ENCODE measurements at regions not wholly inside any gene's neighbourhood (a gene's known extent, or its start where the extent isn't known, plus 50 kb on each side); places are given as distances from the start of the nearest gene placed in this dataset.

GRCh38 chr21:36535618-36536241 lies 55.8 kb upstream of the CLDN14 start:
- Histone ChIP-seq H3K4me3 (ENCODE audit: low read length in 3 of 3) (no peak overlapping the region), H3K36me3 (ENCODE audit: control insufficient read depth in 2 of 3, insufficient read depth in 3 of 3, low read length in 3 of 3) (no peaks in the 10 kb centered on the region), H3K27me3 (ENCODE audit: control insufficient read depth, insufficient read depth, low read length) (no peaks in the 10 kb centered on the region), H3K9ac (ENCODE audit: low read length in 3 of 3) (no peak overlapping the region), H3K9me3 (ENCODE audit: control insufficient read depth in 2 of 3, insufficient read depth in 1 of 3, low read length in 3 of 3) (no peaks in the 10 kb centered on the region), H3K27ac (ENCODE audit: low read depth in 2 of 2, low read length in 2 of 2) (no peak overlapping the region), H3K4me1 (ENCODE audit: control insufficient read depth in 2 of 3, insufficient read depth in 2 of 3, low read depth in 1 of 3, low read length in 3 of 3) (peaks cover 0 to 2% (median 0%) of the 10 kb centered on the region in 3 donors)
- intact Hi-C loops (cut with DNase I), result no loop called here
- peak in 2 of 5 donors; percentile 18 to 22 for DNase-seq
- TF ChIP-seq CTCF (IDR thresholded peaks at IDR 0.05; ENCODE audit: borderline replicate concordance, extremely low read depth, insufficient read depth), result no peak
- FAIRE-seq, result no peak

GRCh38 chr21:36538761-36539160 lies 58.8 kb upstream of the CLDN14 start:
- no peak overlapping the region for H3K9ac ChIP-seq (ENCODE audit: low read length in 3 of 3)
- H3K9me3 ChIP-seq (ENCODE audit: control insufficient read depth in 2 of 3, insufficient read depth in 1 of 3, low read length in 3 of 3), result no peaks in the 10 kb centered on the region
- intact Hi-C loops (cut with DNase I), result no loop called here
- H3K36me3 ChIP-seq (ENCODE audit: control insufficient read depth in 2 of 3, insufficient read depth in 3 of 3, low read length in 3 of 3), result no peaks in the 10 kb centered on the region
- DNase-seq (peak in 1 of 5 donors; percentile 22), FAIRE-seq (no peak)
- no peak overlapping the region for H3K4me3 ChIP-seq (ENCODE audit: low read length in 3 of 3)
- no peak overlapping the region for H3K27ac ChIP-seq (ENCODE audit: low read depth in 2 of 2, low read length in 2 of 2)
- H3K4me1 ChIP-seq (ENCODE audit: control insufficient read depth in 2 of 3, insufficient read depth in 2 of 3, low read depth in 1 of 3, low read length in 3 of 3), result peaks cover 0 to 2% (median 0%) of the 10 kb centered on the region in 3 donors
- no peak for TF ChIP-seq CTCF (IDR thresholded peaks at IDR 0.05; ENCODE audit: borderline replicate concordance, extremely low read depth, insufficient read depth)
- no peaks in the 10 kb centered on the region for H3K27me3 ChIP-seq (ENCODE audit: control insufficient read depth, insufficient read depth, low read length)

GRCh38 chr21:36539434-36540150 lies 59.7 kb upstream of the CLDN14 start:
- H3K9me3 ChIP-seq (ENCODE audit: control insufficient read depth in 2 of 3, insufficient read depth in 1 of 3, low read length in 3 of 3), result no peaks in the 10 kb centered on the region
- FAIRE-seq, result no peak
- no peak for TF ChIP-seq CTCF (IDR thresholded peaks at IDR 0.05; ENCODE audit: borderline replicate concordance, extremely low read depth, insufficient read depth)

More at GRCh38 chr21:36539434-36540150, 59.7 kb upstream of the CLDN14 start:
- H3K27ac ChIP-seq (ENCODE audit: low read depth in 2 of 2, low read length in 2 of 2), result no peak overlapping the region
- H3K4me1 ChIP-seq (ENCODE audit: control insufficient read depth in 2 of 3, insufficient read depth in 2 of 3, low read depth in 1 of 3, low read length in 3 of 3), result peaks cover 0 to 2% (median 0%) of the 10 kb centered on the region in 3 donors
- H3K36me3 ChIP-seq (ENCODE audit: control insufficient read depth in 2 of 3, insufficient read depth in 3 of 3, low read length in 3 of 3), result no peaks in the 10 kb centered on the region
- intact Hi-C loops (cut with DNase I), result no loop called here
- H3K27me3 ChIP-seq (ENCODE audit: control insufficient read depth, insufficient read depth, low read length), result no peaks in the 10 kb centered on the region
- DNase-seq, result peak in 1 of 5 donors; percentile 11
- H3K9ac ChIP-seq (ENCODE audit: low read length in 3 of 3), result no peak overlapping the region
- no peak overlapping the region for H3K4me3 ChIP-seq (ENCODE audit: low read length in 3 of 3)
